ENCODE measurements at regions not wholly inside any gene's neighbourhood (a gene's known extent, or its start where the extent isn't known, plus 50 kb on each side); places are given as distances from the start of the nearest gene placed in this dataset.

- Histone ChIP-seq H3K9ac (ENCODE audit: control insufficient read depth, insufficient read depth, low read length) (no peak overlapping the region), H3K27me3 (replicated peaks in 1 of 2; ENCODE audit: control insufficient read depth in 2 of 2, insufficient read depth in 2 of 2, low read length in 1 of 2) (peaks cover 6 to 7% of the 10 kb centered on the region in 2 experiments), H3K79me2 (ENCODE audit: control insufficient read depth, insufficient read depth, low read length) (no peaks in the 10 kb centered on the region), H4K20me1 (ENCODE audit: control insufficient read depth, insufficient read depth) (no peaks in the 10 kb centered on the region), H3K27ac (ENCODE audit: control insufficient read depth, insufficient read depth) (no peak overlapping the region), H3K4me2 (ENCODE audit: control insufficient read depth, insufficient read depth) (no peak overlapping the region), H3K9me3 (replicated peaks; ENCODE audit: control insufficient read depth, insufficient read depth, low read length) (no peaks in the 10 kb centered on the region), H3K4me1 (ENCODE audit: control insufficient read depth, insufficient read depth, low read length) (no peaks in the 10 kb centered on the region), H2AFZ (ENCODE audit: control insufficient read depth, low read depth, low read length) (no peak overlapping the region), H3K36me3 (ENCODE audit: control insufficient read depth in 2 of 2, insufficient read depth in 2 of 2, low read length in 1 of 2) (no peaks in the 10 kb centered on the region), H3K4me3 (no peak overlapping the region)
- CTCF ChIA-PET, result interaction anchor here (1.4 kb wide), 1 partner anchor 307 kb away, joined by 4 read pairs; no protein-coding TSS in a partner anchor
- TF ChIP-seq YBX1 (IDR thresholded peaks at IDR 0.05) (no peak), PBX3 (IDR thresholded peaks at IDR 0.05; ENCODE audit: insufficient replicate concordance, low read depth, low read length) (no peak), MTA3 (IDR thresholded peaks at IDR 0.05; ENCODE audit: borderline replicate concordance, low read length) (no peak), RELB (IDR thresholded peaks at IDR 0.05; ENCODE audit: low read depth) (no peak), FOS (IDR thresholded peaks at IDR 0.05; ENCODE audit: borderline replicate concordance, extremely low read depth, insufficient read length) (no peak), ZNF274 (IDR thresholded peaks at IDR 0.05; ENCODE audit: insufficient read depth, insufficient read length) (no peak), RBBP5 (conservative IDR thresholded peaks at IDR 0.05) (no peak), MEF2B (IDR thresholded peaks at IDR 0.05; ENCODE audit: partially characterized antibody, poor library complexity, severe bottlenecking) (no peak), RAD21 (IDR thresholded peaks at IDR 0.05; ENCODE audit: insufficient read depth, low read depth, low read length) (no peak), ZNF207 (IDR thresholded peaks at IDR 0.05; ENCODE audit: borderline replicate concordance) (no peak)
- DNase-seq (ENCODE audit: low read depth, low spot score) (no peak), FAIRE-seq (no peak), ATAC-seq (no peak)
- in situ Hi-C loops (cut with MboI), result no loop called here
- SMC1A ChIA-PET (ENCODE audit: uncharacterized antibody, unreplicated experiment), result no interaction called here
- POLR2A ChIA-PET, result no interaction called here
- 76% methylated on average over 2 of the region's 2 CpGs for WGBS (ENCODE audit: insufficient coverage, insufficient replicate concordance, low lambda C conversion rate, missing lambda C conversion rate)
- intact Hi-C loops (cut with micrococcal nuclease; ENCODE audit: unreplicated experiment), result no loop called here
- BruUV-seq (replicated peaks), result no TSS peak
- RAD21 ChIA-PET (ENCODE audit: unreplicated experiment), result no interaction called here
These were observed 107.3 kb upstream of the LPP start for GRCh38 chr3:188046561-188047211.
